NCI-H2171 treated with DMSO at 0.1 percent for 48 hours (cell line): ENCODE measurements at regions not wholly inside any gene's neighbourhood (a gene's known extent, or its start where the extent isn't known, plus 50 kb on each side); places are given as distances from the start of the nearest gene placed in this dataset.
"Not testable (repeated sequence)": the region's sequence is repeated elsewhere in the genome, so short reads cannot be mapped to it uniquely, and the experiment has no call there.

Source experiments
- DNase-seq: peaks from one replicate; lab custom pipeline; 2025; lab: John Stamatoyannopoulos, UW

GRCh38 chr21:18716578-18717138 is 313.1 kb upstream of the TMPRSS15 start:
- no peak for DNase-seq

- DNase-seq = no peak
These were observed 318.6 kb upstream of the TMPRSS15 start for GRCh38 chr21:18722193-18722592.

- no peak for DNase-seq
These were observed 319.6 kb upstream of the TMPRSS15 start for GRCh38 chr21:18723171-18723570.

- no peak for DNase-seq
These were observed 322.1 kb upstream of the TMPRSS15 start for GRCh38 chr21:18725653-18726052.

- DNase-seq = no peak
These were observed 338.4 kb upstream of the TMPRSS15 start for GRCh38 chr21:18741954-18742353.

GRCh38 chr21:18743531-18743930 is 339.9 kb upstream of the TMPRSS15 start:
- no peak for DNase-seq

GRCh38 chr21:18744840-18745239 is 341.3 kb upstream of the TMPRSS15 start:
- DNase-seq = no peak

- not testable (repeated sequence) for DNase-seq
These were observed 349.3 kb upstream of the TMPRSS15 start for GRCh38 chr21:18752894-18753293.

- DNase-seq = not testable (repeated sequence)
These were observed 352.7 kb upstream of the TMPRSS15 start for GRCh38 chr21:18756272-18756671.

GRCh38 chr21:18759267-18759666 is 355.7 kb upstream of the TMPRSS15 start:
- no peak for DNase-seq

GRCh38 chr21:18759751-18760161 is 356.2 kb upstream of the TMPRSS15 start:
- no peak for DNase-seq

GRCh38 chr21:18760247-18760646 is 356.7 kb upstream of the TMPRSS15 start:
- no peak for DNase-seq

- no peak for DNase-seq
These were observed 361.1 kb upstream of the TMPRSS15 start for GRCh38 chr21:18764720-18765119.

GRCh38 chr21:18769599-18769998 is 366.0 kb upstream of the TMPRSS15 start:
- DNase-seq = no peak

GRCh38 chr21:18771845-18772380 is 368.3 kb upstream of the TMPRSS15 start:
- DNase-seq = no peak

- DNase-seq = no peak
These were observed 368.8 kb upstream of the TMPRSS15 start for GRCh38 chr21:18772404-18772803.

GRCh38 chr21:18772897-18773296 is 369.3 kb upstream of the TMPRSS15 start:
- DNase-seq = no peak

- no peak for DNase-seq
These were observed 373.4 kb upstream of the TMPRSS15 start for GRCh38 chr21:18776936-18777335.

GRCh38 chr21:18782721-18783120 is 379.1 kb upstream of the TMPRSS15 start:
- DNase-seq = no peak

- no peak for DNase-seq
These were observed 397.9 kb upstream of the TMPRSS15 start for GRCh38 chr21:18801468-18801867.

- no peak for DNase-seq
These were observed 400.0 kb upstream of the TMPRSS15 start for GRCh38 chr21:18803624-18804023.

GRCh38 chr21:18810136-18810535 is 406.6 kb upstream of the TMPRSS15 start:
- DNase-seq = no peak

- no peak for DNase-seq
These were observed 408.7 kb upstream of the TMPRSS15 start for GRCh38 chr21:18812308-18812707.

- no peak for DNase-seq
These were observed 415.9 kb upstream of the TMPRSS15 start for GRCh38 chr21:18819507-18819906.
